SHP77 treated with DMSO at 0.1 percent for 48 hours (cell line): ENCODE measurements at regions not wholly inside any gene's neighbourhood (a gene's known extent, or its start where the extent isn't known, plus 50 kb on each side); places are given as distances from the start of the nearest gene placed in this dataset.
"Not testable (repeated sequence)": the region's sequence is repeated elsewhere in the genome, so short reads cannot be mapped to it uniquely, and the experiment has no call there.

ENCODE experiments used
- DNase-seq: peaks from one replicate; lab custom pipeline; 2025; lab: John Stamatoyannopoulos, UW

DNA sequence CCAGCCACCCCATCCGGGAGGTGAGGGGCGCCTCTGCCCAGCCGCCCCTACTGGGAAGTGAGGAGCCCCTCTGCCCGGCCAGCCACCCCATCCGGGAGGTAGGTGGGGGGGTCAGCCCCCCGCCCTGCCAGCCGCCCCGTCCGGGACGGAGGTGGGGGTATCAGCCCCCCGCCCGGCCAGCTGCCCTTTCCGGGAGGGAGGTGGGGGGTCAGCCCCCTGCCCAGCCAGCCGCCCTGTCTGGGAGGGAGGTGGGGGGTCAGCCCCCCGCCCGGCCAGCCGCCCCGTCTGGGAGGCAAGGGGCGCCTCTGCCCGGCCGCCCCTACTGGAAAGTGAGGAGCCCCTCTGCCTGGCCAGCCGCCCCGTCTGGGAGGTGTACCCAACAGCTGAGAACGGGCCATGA is 299.4 kb upstream of the RORB start:
- DNase-seq: not testable (repeated sequence)

DNA sequence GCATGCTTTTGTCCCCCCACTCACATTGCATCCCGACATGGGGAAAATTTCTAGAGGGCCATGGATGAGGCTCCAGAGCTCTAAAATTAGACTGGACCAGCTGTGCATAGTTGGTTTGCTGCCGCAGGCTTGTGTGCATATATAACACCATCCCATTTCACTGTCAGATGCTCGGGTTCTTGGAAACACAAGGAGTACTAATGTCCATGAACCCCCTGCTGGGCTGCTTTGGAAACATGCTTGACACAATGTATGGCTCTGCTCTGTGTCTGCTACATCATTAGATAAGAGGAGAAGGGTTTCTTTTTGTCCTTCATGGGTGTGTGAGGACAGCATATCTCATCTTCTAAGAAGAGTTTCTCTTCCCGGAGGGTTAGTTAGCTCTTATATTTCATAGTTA is 292.1 kb upstream of the RORB start:
- no peak for DNase-seq

DNA sequence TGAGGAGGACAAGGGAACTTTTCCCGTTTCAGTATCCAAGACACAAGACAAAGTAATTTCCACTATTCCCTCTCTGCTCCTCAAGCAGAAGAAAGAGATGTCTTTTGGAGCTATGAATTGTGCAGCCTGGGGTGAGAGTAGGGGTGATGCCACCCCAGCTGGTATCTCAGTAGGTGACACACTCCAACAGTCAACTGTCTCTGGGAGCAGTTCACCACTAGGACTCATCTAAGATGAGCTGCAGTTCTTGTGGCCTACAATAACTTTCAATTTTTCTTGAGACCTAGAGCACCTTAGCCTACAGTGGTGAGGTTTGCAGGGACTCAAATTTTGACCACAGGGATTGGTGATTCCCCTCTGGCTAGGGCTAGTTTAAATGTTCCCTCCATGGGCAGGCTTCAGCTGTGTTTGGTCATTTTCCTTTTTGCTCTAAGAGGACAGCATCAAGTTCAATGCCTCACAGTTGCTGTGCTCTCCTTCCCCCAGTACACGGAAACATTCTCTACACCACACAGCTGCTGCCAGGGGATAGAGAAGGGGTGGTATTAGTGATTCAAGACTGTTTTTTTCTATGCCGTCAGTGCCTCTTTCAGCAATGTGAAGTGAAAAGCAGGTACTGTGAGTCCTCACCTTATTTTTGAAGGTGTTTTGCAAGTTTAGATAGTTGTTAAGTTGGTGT is 278.6 kb upstream of the RORB start:
- no peak for DNase-seq

DNA sequence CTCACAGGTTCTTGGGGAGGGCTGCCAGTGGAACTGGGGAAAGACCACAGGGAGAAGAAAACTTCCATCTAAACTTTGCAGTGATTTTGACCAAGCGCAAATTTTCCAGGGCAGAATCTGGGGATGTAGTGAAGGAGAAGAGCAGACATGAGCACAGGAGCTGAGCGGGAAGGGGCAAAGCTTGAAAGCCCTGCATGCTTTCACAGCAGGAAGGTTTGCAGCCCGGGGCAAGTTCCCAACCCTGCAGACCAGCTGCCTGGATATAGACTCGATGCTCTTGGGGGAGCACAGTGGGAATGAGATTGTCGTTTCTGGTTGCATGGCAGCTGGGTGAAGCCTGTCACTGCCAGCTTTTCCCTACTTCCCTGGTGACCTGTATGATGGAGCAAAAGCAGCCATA is 276.8 kb upstream of the RORB start:
- DNase-seq: no peak

DNA sequence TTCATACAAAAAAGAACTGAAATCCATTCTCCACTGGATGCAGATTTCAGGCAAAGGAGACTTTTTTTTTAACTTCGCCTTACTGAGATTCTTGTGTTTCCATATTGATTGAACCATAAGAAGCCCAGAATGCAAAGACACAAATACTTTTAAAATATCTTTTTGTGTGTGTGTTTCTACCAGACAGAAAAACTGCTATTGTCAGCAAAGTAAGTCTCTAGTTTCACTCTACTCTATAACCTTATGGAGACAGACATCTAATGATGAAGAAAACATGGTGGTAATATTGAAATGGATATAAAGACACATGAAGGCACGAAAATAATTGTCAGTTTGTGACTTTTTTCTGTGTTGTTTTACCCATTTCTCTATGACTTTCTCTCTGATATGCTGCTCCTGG is 260.3 kb upstream of the RORB start:
- no peak for DNase-seq

DNA sequence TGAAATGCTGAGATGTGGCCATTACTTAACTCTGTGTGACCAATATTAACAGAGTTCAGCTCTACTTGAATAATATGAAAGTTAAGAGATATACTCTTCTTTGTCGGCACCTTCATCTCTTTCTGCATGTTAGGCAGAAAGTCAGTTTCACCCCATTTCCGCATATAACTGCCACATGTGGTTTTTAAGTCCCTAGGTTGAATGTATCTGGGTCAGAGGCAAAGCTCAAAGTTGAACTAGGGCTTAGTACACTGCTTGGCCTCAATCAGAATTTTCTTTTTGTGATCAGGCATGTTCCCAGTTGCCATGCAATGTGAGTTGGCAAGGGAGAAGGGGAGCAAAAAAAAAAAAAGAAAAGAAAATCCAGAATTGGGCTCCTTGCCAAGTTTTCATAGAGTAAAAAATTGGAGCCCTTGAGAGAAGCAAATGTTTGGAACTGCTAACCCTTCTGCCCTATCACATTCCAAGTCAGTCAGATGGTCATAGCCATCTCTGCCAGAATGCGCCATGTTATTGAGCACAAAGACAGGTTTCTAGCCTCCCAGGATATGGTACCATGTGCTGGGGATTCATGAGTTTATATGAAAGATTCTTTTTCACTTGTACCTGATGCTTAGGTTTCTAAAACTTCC is 251.2 kb upstream of the RORB start:
- no peak for DNase-seq

DNA sequence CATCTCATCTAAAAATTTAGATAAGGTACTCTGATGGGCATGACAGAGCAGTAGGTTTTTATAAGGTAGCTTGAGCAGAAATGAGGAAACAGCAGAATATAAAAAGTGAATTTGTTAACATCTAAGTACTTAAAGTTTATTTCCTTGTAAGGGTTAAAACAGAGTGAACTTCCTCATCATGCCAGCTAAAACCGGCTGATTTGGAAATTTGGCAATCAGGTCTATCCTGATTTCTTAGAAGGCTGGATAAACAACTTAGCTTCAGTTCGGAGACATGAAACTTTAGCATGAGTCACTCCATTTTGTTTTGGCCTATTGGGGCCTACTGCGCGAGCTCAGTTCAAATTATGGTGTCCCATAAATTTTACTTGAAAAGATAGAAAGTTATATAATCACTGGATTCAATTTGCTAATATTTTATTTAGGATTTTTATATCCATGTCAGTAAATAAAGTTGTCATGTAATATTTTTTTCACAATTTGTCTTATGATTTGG is 241.6 kb upstream of the RORB start:
- no peak for DNase-seq

DNA sequence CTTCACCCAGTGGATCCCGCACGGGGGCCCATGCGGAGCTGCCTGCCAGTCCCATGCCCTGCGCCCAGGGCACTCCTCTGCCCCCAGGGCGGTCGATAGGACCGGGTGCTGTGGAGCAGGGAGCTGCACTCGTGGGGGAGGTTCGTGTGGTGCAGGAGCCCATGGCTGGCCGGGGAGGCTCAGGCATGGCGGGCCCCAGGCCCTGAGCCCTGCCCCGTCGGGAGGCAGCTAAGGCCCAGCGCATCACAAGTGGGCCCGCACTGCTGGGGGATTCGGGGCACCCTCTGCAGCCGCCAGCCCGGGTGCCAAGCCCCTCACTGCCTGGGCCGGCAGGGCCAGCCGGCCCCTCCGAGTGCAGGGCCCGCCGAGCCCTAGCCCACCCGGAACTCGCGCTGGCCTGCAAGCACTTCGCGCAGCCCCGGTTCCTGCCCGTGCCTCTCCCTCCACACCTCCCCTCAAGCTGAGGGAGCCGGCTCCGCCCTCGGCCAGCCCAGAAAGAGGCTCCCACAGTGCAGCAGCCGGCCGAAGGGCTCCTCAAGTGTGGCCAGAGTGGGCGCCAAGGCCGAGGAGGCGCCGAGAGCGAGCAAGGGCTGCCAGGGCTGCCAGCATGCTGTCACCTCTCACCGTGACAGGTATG is 221.1 kb upstream of the RORB start:
- DNase-seq: no peak

DNA sequence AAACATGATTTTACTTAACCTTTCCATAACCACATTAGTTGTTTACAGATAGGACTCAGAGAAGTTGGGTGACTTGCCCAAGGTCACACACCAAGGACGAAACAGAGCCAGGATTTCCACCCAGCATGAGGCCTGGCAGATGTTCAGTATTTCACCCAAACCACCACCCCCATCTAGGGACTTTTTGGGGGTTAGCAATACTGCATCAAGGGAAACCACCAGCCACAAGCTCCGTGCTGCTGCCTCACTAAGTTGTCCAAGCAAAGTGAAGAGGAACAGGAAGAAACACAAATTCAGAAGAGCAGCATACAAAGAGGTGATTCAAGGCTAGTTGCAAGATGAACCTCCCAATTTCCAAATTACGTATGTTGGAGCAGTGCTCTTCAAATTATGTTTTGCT is 219.6 kb upstream of the RORB start:
- no peak for DNase-seq

DNA sequence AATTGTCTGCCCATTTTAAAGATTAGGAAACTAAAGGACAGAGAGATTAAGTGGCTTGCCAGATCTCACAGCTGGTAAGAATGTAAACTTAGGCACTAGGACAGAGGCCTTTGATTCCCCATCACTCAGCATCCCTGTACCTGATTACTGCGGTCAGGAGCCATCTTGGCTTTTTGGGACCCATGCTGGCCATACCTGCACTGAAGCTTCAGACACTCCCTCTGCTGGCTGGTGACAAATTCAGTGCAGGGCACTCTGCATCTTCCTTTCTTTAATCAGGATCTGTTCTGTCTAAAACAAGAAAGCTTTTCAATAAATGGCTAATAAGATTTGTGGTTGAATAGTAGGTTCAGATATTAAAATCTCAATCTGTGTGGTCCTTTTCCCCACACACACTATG is 215.5 kb upstream of the RORB start:
- no peak for DNase-seq

DNA sequence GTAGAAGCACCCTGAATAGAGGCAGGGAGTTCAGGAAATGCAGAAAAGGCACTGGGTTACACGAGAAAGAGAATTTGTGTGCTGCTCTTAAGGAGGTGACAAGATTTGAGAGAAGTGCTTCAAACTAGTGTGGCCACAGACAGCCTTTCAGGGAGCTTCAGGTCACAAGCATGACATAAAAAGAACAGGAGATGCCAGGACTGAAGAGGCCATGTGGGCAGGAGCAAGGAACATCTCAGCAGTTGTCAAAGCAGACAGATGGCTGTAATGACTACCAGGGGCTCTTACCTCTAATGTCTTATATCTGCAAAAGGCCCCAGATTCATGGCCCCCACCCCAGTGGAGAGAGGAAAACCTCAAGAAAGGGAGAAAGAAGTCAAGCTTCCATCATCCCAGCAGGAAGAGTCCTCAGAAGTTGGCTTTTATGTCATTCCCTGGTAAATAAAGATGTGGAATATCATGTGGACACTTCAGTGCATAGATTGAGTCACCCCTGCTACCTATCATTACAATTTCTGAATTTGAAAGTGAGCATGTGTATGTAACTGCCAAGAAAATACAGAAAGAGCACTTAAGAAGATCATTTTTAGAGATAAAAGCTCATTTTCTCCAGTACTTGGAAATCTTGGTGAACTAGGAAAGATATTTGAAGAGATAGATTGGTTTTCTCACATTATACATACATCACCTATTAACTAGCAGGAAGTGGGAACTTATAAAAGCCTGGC is 214.4 kb upstream of the RORB start:
- no peak for DNase-seq

DNA sequence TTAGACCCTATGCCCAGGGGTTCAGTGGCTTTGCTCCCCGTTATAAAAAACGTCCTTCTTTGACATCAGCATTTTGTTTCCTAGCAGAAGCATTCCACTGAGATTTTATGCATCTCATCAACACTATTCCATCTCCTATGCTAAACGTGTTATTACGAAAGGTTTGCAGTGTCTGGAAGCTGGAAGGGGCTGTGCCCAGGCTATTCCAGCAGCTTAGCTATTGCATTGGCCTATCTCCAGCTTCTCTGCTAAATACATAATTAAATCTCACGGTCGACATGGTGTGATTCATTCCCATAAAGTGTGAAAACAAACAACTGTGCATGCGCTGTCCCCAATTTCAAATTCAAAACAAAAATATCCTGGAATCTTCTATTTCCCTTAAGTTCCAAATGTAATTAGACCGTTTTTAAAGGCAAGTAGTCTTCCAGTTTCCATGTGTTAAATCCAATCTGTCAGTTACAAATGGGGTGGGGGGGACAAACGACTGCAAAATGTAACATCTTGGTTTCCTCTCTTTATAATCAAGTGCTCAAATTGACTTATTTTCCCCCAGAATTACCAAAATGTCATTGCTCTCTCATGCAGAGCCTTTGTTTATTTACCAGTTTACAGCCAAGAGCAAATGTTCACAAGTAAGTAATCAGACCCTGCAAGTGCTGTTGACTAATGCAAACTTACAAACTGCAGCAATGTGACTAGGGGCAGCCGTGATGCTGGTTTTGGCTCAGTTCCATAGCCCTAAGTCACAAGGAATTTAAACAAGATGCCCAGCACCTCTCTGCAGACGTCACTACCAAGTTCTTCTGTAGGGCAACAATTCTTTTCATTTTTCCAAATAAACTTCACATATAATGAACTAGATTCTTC is 212.3 kb upstream of the RORB start:
- no peak for DNase-seq

DNA sequence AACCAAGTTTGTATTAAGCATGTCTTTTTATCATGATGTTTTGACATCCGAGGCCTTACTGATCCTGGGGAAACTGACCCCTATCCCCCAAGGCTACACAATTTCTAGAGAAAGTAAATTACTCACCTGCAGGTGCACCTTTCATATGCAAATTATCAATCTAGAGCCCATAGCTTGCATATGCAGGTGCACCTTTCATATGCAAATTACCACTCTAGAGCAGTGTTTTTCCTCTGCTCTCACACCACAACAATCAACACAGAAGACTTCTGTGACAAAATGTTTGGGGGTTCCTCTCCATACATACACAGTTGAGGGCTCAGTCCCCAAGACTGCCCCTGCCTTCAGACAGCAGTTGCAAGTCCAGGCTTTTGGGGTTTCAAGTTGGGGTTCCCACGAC is 203.7 kb upstream of the RORB start:
- no peak for DNase-seq

DNA sequence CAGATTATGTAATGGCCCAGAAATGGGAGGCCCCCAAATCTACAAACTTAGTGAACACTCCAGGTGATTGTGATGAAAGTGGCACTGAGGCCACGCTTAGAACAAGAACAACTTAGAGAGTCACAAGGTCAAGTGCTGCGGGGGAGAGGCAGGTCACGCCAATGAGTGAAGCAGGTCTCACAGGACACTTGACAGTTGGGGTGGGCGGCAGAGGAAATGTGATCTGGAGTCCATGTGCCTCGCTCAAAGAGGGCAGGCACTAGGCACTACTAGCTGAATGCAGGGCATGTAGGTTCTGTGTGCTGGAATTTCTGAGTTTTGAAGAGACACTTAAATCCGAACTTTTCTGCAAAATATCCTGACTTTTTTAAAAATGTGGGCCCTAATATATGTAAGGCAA is 193.2 kb upstream of the RORB start:
- DNase-seq: no peak

DNA sequence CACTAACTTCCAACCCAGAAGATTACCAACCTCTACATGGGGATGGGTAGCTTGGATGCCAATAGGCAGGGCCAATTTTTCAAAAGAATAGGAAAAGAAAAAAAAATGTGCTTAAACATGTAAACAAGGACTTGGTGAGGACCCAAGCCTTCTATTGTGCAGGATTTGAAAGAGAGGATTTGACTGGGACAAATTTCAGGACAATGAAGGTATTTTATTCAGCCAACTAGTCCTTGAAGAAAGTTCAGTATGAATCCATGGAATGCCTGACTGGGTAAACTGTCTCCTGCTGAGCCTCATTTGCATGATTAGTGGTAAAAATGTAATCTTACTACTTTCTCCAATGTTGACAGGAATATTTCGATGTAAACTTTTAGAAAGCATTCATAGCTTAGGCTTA is 192.5 kb upstream of the RORB start:
- DNase-seq: no peak

DNA sequence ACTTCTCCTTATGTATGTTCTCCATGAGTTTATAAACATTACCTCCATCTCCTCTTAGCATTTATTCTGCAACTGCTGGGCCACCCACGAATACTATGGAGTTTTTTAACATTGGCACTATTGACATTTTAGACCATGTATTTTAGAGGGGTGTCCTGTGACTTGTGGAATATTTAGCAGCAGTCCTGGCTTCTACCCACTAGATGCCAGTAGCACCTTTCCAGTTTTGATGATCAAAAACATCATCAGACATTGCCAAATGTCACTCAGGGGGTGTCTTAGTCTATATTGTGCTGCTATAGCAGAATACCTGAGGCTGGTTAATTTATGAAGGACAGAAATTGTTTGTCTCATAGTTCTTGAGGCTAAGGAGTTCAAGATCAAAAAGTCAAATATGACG is 187.5 kb upstream of the RORB start:
- no peak for DNase-seq

DNA sequence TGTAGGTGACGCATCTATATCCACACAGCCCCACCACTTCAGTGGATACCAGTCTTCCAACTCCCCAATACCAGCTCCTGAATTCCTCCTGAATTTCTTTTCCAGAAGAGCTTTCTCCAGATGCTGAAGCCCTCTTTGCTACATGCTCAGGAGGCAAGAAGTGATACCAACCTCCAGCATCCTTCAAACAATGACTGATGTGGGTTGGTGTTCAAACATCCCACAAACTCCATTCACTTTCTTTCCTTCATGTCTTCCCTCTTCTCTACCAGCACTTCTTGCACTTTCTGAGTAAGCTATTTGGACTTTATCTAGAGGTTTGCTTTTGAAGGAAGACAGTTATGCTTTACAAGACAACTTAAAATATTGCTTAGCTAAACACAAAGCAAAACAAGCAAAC is 179.9 kb upstream of the RORB start:
- DNase-seq: no peak

DNA sequence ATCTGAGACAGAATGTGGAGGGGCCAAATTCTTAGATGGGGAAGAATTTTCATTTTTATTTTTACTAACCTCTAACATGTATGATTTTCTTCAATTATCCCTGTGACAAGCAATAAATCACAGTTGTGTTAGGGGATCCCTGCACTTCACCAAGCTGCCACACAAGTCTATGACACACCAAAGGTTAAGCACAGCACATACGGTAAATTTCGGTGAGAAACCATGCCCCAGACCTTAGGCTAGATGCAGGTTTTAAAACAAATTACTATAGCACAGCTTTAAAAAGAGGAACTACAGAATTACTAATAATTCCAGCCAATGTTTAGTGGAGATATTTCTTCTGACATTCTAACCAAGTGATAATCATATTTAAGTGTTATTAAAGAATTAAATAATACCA is 175.7 kb upstream of the RORB start:
- DNase-seq: no peak

DNA sequence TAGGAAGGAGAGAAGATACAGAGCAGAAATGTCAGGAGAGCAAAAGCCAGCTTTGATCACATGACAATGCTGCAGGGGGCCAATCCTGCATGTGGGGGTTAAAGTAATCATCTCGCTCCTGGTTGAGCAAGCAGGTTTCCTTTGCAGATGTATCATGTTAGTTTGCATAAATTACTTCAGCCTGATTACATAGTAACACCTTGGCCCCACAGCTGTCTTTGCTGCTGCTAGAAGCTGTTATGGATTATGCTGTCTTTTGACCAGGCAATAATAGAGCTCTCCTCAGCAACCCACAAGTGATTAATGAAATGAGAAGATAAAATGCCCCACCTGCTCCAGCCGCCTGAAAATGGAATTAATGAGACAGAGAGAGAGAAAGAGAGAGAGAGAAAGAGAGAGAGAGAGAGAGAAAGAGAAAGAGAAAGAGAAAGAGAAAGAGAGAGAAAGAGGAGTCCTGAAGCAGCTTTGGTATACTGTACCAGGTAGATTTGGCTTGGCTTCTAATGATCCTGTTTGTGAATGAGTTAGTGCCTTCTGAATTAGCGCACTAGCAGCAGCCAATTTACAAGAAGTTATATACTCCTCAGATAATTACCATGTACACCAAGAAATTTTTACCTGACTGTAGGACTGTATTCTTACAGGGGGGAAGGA is 174.3 kb upstream of the RORB start:
- DNase-seq: no peak

DNA sequence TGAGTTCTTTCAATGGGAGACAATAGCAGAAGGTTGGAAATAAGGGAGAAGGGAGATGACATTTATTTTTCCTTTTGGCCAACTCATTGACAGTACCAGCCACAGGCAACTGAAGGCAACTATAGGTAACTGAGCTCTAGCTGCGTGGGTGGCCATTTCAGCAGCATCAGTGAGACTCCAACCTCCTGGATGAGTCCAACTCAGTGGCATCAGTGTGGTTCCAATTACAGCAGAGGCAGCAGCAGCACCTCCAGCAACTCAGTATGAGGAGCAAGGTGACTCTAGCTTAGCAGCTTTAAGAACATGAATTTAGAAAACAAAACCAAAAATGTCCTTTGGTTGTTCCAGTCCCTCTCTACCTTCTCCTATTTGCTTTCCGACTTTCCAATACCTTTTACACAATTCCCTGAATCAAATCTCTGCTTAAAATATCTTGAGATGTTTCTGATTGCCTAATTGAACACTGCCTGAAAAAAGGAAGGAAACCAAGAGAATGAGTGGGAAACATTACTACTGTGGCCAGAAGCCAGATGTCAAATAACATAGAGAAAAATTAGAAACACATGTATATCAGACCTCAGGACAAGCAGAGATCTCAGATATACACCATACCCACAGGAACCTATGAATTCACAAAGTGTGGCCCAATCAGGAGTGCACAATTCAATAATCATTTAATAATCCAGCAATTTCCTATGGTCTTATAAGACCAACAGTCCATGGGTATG is 166.5 kb upstream of the RORB start:
- DNase-seq: no peak

DNA sequence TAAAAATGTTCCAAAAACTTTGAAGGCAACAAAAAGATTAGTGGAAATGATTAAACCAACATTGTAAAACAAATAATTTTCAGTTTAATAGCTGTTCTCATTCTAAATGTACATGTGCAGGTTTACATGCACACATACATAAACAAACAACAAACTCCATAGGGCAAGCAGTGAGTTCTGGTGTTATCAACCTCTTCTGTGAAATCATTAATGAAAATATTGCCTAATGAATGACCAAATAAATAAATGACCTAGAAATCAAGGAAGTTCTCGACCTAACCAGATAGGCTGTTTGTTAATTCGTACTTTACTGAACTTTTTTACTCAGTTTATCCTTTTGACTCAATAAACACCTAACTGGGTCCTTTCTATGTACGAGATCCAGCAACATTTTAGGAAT is 165.5 kb upstream of the RORB start:
- no peak for DNase-seq
